ENCODE measurements at regions not wholly inside any gene's neighbourhood (a gene's known extent, or its start where the extent isn't known, plus 50 kb on each side); places are given as distances from the start of the nearest gene placed in this dataset.

- POLR2A ChIA-PET (ENCODE audit: unreplicated experiment): no interaction called here
- H3K27me3 ChIP-seq (ENCODE audit: control insufficient read depth, insufficient read depth, low read length): peaks cover 7% of the 10 kb centered on the region
- no peaks in the 10 kb centered on the region for H3K9me1 ChIP-seq (ENCODE audit: insufficient read depth, low read length)
- H3K79me1 ChIP-seq (ENCODE audit: low read depth in 1 of 2, low read length in 2 of 2): no peaks in the 10 kb centered on the region
- H2AK9ac ChIP-seq (replicated peaks; ENCODE audit: low read depth, low read length, poor library complexity): no peak overlapping the region
- H3K18ac ChIP-seq (ENCODE audit: low read depth, low read length): no peak overlapping the region
- no peaks in the 10 kb centered on the region for H4K20me1 ChIP-seq (ENCODE audit: insufficient read depth, low read length)
- no peak for DNase-seq
- H3K14ac ChIP-seq (replicated peaks; ENCODE audit: low read depth, low read length): no peak overlapping the region
- no peak overlapping the region for H2AK5ac ChIP-seq (ENCODE audit: low read depth, low read length)
- H2BK120ac ChIP-seq (ENCODE audit: low read depth, low read length): no peak overlapping the region
- no peak overlapping the region for H2BK20ac ChIP-seq (ENCODE audit: low read depth, low read length)
- H4K91ac ChIP-seq (ENCODE audit: insufficient read depth, low read depth, low read length): no peak overlapping the region
- H3K4me2 ChIP-seq (ENCODE audit: low read depth, low read length): no peak overlapping the region
- no peak overlapping the region for H3K4me3 ChIP-seq (ENCODE audit: insufficient read depth, low read depth, low read length)
- H3K23ac ChIP-seq (ENCODE audit: low read depth, low read length): no peak overlapping the region
- H3K9me3 ChIP-seq (ENCODE audit: control insufficient read depth, insufficient read depth, low read length): no peaks in the 10 kb centered on the region
- H4K8ac ChIP-seq (ENCODE audit: low read depth in 2 of 2, low read length in 2 of 2): no peak overlapping the region
- no peak overlapping the region for H3K27ac ChIP-seq (ENCODE audit: insufficient read depth, low read length)
- ATAC-seq (ENCODE audit: low read depth): no peak
- H3K36me3 ChIP-seq (ENCODE audit: control insufficient read depth, insufficient read depth, low read length): no peaks in the 10 kb centered on the region
- no peak for TF ChIP-seq ELK1 (IDR thresholded peaks at IDR 0.05; ENCODE audit: borderline replicate concordance, low read depth, low read length)
- TF ChIP-seq RAD21 (IDR thresholded peaks at IDR 0.05; ENCODE audit: low read length): no peak
- TF ChIP-seq FOS (IDR thresholded peaks at IDR 0.05; ENCODE audit: low read depth, low read length): no peak
- no peak for TF ChIP-seq MAFK (IDR thresholded peaks at IDR 0.05; ENCODE audit: low read depth, low read length)
- TF ChIP-seq CTCF (conservative IDR thresholded peaks at IDR 0.05; ENCODE audit: low read depth, low read length): no peak
- no peak for TF ChIP-seq RFX5 (IDR thresholded peaks at IDR 0.05; ENCODE audit: low read depth, low read length)
- TF ChIP-seq BHLHE40 (IDR thresholded peaks at IDR 0.05; ENCODE audit: low read depth, low read length): no peak
- no CpG with 5 or more reads among the region's 6 CpGs for WGBS, 2 experiments (ENCODE audit: extremely low coverage in 2 of 2, insufficient read length in 1 of 2)
- H3K56ac ChIP-seq (ENCODE audit: extremely low read depth, insufficient read depth, low read length): no peak overlapping the region
- BruUV-seq (replicated peaks): no TSS peak
- no peak overlapping the region for H2BK15ac ChIP-seq (ENCODE audit: low read depth, low read length)
- H2BK5ac ChIP-seq (ENCODE audit: low read depth, low read length, poor library complexity, severe bottlenecking): no peak overlapping the region
- dilution Hi-C loops (cut with HindIII; ENCODE audit: low sequenced_read_pairs, unreplicated experiment): no loop called here
- no peaks in the 10 kb centered on the region for H3K4me1 ChIP-seq (ENCODE audit: control insufficient read depth, insufficient read depth, low read length)
- intact Hi-C loops (cut with micrococcal nuclease): no loop called here
- CTCF ChIA-PET: no interaction called here
- H4K5ac ChIP-seq (ENCODE audit: low read depth, low read length): no peak overlapping the region
- H3K4ac ChIP-seq (ENCODE audit: low read depth, low read length): no peak overlapping the region
- H3K9ac ChIP-seq (ENCODE audit: low read depth, low read length): no peak overlapping the region
- in situ Hi-C loops (cut with MboI; ENCODE audit: low sequenced_read_pairs): no loop called here
- no peak overlapping the region for H2AFZ ChIP-seq (replicated peaks; ENCODE audit: low read length, poor library complexity)
Observed at GRCh38 chr17:72022328-72023275, 98.2 kb upstream of the SOX9 start.

Data from IMR-90 (cell line).